Stimulated activated effector memory CD8-positive, alpha-beta T cell treated with anti-CD3 and anti-CD28 coated beads, Interleukin-12 subunit alpha, Interleukin-12 subunit beta, amount 100 ng/mL, for 72 hours (primary cell): ENCODE measurements at regions not wholly inside any gene's neighbourhood (a gene's known extent, or its start where the extent isn't known, plus 50 kb on each side); places are given as distances from the start of the nearest gene placed in this dataset.

ENCODE experiments used
- ATAC-seq: fragments of 150-1000 bp; cut with Tn5 transposase; 2 replicates; pipeline ENCODE4 v1.10.0; 2021
- DNase-seq, 2 donors: peaks; one replicate each; pipeline ENCODE4 v3.0.0; 2021 to 2022; ENCODE audit warnings: low spot score in 2 of 2
- H3K27ac Mint-ChIP-seq: one replicate; pipeline ENCODE4 v1.8.0; 2022; ENCODE audit warnings: mild to moderate bottlenecking, mixed read lengths
- H3K36me3 Mint-ChIP-seq: one replicate; pipeline ENCODE4 v1.8.0; 2022; ENCODE audit warnings: mild to moderate bottlenecking, mixed read lengths
- H3K4me1 Mint-ChIP-seq: one replicate; pipeline ENCODE4 v1.8.0; 2022; ENCODE audit warnings: mixed read lengths
- H3K4me3 Mint-ChIP-seq: one replicate; pipeline ENCODE4 v1.8.0; 2022; ENCODE audit warnings: mild to moderate bottlenecking, mixed read lengths
- H3K9me3 Mint-ChIP-seq: one replicate; pipeline ENCODE4 v1.8.0; 2022; ENCODE audit warnings: mixed read lengths

DNA sequence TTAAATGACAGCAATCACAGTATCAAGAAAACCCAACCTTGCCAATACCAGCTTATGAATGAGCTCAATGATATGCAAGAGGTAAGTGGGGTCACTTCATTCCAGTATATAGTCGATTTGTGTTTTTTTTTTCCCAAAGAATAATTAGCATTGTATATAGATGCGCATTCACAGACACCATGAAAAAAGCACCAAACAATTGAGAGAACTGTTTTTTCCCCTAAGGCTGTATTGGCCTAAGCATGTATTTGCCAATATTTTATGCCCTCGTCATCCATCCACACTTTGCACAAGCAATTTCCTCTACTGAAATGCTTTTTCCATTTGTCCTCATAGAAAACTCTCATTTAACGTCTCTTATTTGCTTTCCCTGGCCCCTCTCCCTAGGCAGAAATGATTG is 213.7 kb downstream of the SAMD5 start:
- no peak for DNase-seq
- H3K9me3 Mint-ChIP-seq, result peaks cover 8% of the 10 kb centered on the region
- H3K27ac Mint-ChIP-seq, result no peak overlapping the region
- no peaks in the 10 kb centered on the region for H3K36me3 Mint-ChIP-seq
- H3K4me3 Mint-ChIP-seq, result no peak overlapping the region
- no peaks in the 10 kb centered on the region for H3K4me1 Mint-ChIP-seq
- ATAC-seq, result no peak

DNA sequence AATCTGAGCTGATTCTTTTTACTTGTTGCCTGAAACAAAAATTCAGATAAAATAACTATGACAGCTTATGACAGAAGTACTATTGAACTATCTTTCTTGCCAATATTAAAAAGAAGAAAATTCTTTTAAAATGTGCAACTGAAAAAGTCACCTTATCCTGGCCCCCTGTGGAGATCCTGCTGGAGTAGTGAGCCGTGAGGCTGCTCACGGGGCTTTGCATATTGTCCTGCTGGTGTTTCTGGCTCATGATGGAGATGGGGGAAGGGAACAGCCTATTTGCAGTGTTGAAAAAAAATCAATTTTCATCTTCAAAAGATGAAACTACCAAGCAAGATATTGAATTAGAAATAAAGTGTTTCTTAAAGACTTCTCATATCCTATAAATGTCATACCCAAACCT is 216.0 kb downstream of the SAMD5 start:
- no peaks in the 10 kb centered on the region for H3K36me3 Mint-ChIP-seq
- H3K9me3 Mint-ChIP-seq, result peaks cover 8% of the 10 kb centered on the region
- no peak for ATAC-seq
- no peak overlapping the region for H3K27ac Mint-ChIP-seq
- DNase-seq, result no peak
- no peak overlapping the region for H3K4me3 Mint-ChIP-seq
- H3K4me1 Mint-ChIP-seq, result no peaks in the 10 kb centered on the region

DNA sequence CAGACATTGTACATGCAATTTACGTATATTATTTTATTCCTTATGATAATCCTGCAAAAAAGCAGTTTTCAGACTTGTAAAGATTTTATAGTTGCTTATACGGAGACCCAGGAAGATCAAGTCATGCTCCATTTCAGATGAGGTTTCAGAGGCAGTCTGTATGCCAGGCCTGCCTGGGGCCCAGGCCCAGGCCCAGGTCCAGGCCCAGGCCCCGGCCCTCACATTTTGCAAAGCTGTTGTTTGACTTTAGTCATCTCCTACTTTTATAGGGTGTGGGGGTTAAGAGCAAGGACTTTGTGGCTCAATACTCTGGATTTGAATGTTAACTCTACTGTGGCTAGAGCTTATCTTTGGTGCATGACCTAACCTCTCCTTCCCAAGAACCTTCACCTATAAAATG is 217.9 kb downstream of the SAMD5 start:
- H3K27ac Mint-ChIP-seq, result no peak overlapping the region
- peaks cover 8% of the 10 kb centered on the region for H3K9me3 Mint-ChIP-seq
- no peaks in the 10 kb centered on the region for H3K36me3 Mint-ChIP-seq
- no peak for ATAC-seq
- no peak overlapping the region for H3K4me3 Mint-ChIP-seq
- DNase-seq, result no peak
- H3K4me1 Mint-ChIP-seq, result no peaks in the 10 kb centered on the region

DNA sequence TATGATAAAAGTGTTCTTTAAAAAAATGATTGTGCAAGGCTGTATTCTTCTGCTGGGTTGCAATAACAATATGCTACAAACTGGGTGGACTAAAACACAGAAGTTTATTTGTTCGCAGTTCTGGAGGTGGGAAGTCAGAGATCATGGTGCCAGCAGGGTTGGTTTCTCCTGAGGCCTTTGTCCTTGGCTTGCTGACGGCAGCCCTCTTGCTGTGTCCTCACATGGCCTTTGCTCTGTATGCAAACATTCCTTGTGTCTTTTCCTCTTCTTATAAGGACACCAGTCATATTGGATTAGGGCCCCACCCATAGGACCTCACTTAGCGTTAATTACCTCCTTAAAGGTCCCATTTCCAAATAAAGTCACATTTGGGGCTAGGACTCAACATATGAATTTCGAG is 220.4 kb downstream of the SAMD5 start:
- no peak overlapping the region for H3K27ac Mint-ChIP-seq
- ATAC-seq, result no peak
- H3K9me3 Mint-ChIP-seq, result peaks cover 3% of the 10 kb centered on the region
- H3K36me3 Mint-ChIP-seq, result no peaks in the 10 kb centered on the region
- no peak for DNase-seq
- H3K4me3 Mint-ChIP-seq, result no peak overlapping the region
- no peaks in the 10 kb centered on the region for H3K4me1 Mint-ChIP-seq

DNA sequence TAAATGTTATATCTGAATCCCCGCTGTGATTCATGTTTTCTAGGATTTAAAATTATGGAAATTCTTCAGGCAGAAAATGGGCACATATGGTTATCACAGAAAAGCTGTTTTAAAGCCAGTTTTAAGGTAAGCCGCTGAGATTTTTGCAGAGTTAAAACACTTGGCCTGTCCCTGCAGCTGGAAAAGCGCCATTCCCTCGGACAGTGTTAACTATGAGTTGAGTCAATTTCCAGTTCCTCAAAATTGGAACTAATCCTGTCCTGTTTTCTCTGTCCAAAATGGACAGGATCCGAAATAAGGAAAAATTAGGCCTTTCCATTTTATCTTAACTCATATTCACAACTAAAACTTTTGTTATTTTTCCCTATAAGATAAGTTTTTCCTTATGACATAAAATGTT is 225.2 kb downstream of the SAMD5 start:
- ATAC-seq, result no peak
- no peak overlapping the region for H3K27ac Mint-ChIP-seq
- no peak for DNase-seq
- H3K36me3 Mint-ChIP-seq, result no peaks in the 10 kb centered on the region
- no peaks in the 10 kb centered on the region for H3K9me3 Mint-ChIP-seq
- no peaks in the 10 kb centered on the region for H3K4me1 Mint-ChIP-seq
- no peak overlapping the region for H3K4me3 Mint-ChIP-seq

DNA sequence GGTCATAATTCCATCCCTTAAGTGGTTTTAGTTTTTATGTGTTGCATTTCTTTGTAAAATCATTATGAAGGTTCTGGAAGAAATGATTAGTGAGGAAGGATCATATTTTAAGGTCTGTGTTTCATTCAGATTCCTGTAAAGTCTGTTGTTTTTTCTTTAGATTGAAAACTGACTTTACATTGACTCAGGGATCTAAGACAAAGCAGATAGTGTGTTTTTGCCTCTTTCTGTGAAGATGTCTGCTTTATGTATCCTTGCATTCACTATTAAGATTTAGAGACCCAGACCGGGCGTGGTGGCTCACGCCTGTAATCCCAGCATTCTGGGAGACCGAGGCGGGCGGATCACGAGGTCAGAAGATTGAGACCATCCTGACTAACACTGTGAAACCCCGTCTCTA is 225.7 kb downstream of the SAMD5 start:
- Mint-ChIP-seq H3K36me3 (no peaks in the 10 kb centered on the region), H3K9me3 (no peaks in the 10 kb centered on the region)
- no peak for DNase-seq

DNA sequence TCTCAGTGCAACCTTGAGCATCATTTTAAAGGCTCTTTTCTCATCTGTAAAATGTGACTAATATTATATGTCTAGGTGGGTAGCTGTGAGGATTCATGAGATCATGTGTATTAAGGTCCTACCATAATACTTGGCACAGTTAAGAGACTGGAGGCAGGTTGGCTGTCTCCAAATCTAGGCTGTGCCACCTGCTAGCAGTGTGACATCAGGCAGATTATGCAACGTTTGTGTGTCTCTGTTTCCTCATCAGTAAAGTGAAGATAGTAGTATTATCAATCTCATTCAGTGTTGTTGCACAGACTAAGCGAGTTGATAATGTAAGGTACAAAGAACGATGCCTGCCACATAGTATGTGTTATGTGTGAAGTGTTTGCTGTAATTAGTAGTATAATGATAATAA is 227.4 kb downstream of the SAMD5 start:
- ATAC-seq, result no peak
- Mint-ChIP-seq H3K36me3 (no peaks in the 10 kb centered on the region), H3K9me3 (no peaks in the 10 kb centered on the region), H3K4me3 (no peak overlapping the region), H3K4me1 (no peaks in the 10 kb centered on the region), H3K27ac (no peak overlapping the region)
- no peak for DNase-seq

More for the DNA sequence above, 225.7 kb downstream of the SAMD5 start:
- no peaks in the 10 kb centered on the region for H3K4me1 Mint-ChIP-seq
- ATAC-seq, result no peak
- H3K27ac Mint-ChIP-seq, result no peak overlapping the region
- H3K4me3 Mint-ChIP-seq, result no peak overlapping the region

DNA sequence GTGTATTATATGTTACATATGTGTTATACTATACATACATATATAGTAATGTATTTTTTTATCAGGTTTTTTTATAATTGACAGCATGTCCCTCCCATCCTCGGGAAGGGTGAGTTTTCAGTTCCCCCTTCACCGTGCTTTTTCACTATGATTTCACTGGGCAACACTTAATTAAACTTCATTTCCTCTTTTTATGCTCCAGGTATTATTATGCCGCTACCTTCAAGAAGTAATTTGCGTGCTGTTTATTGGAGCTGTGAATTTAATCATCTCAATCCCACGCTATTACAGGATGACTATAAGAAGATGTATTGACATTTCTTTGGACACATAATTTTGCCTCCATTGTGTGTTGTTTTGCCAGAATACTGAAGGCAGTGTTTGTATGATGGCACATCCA is 228.6 kb downstream of the SAMD5 start:
- Mint-ChIP-seq H3K4me1 (no peaks in the 10 kb centered on the region), H3K4me3 (no peak overlapping the region), H3K9me3 (no peaks in the 10 kb centered on the region), H3K27ac (no peak overlapping the region), H3K36me3 (no peaks in the 10 kb centered on the region)
- no peak for DNase-seq
- no peak for ATAC-seq

DNA sequence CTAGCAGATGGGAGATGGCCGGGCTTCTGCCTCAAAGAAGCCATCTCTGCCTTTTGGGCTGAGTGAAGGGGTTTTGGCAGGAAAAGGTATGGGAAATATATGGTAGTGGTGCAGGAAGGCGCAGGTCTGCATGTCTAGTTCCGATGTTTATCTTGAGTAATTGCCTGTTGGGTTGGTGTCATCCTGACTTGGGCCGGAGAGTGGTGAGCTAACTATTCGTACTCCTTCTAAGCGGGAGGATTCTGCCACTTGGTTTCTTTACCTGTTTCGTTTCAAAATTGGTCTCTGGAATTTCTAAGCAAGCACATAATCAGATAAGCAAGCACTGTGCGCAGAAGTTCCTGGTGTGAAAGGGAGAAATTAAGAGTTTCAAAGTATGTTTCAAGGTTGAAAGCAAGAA is 229.6 kb downstream of the SAMD5 start:
- Mint-ChIP-seq H3K27ac (no peak overlapping the region), H3K36me3 (no peaks in the 10 kb centered on the region), H3K9me3 (no peaks in the 10 kb centered on the region), H3K4me3 (no peak overlapping the region), H3K4me1 (no peaks in the 10 kb centered on the region)
- DNase-seq (no peak), ATAC-seq (no peak)

DNA sequence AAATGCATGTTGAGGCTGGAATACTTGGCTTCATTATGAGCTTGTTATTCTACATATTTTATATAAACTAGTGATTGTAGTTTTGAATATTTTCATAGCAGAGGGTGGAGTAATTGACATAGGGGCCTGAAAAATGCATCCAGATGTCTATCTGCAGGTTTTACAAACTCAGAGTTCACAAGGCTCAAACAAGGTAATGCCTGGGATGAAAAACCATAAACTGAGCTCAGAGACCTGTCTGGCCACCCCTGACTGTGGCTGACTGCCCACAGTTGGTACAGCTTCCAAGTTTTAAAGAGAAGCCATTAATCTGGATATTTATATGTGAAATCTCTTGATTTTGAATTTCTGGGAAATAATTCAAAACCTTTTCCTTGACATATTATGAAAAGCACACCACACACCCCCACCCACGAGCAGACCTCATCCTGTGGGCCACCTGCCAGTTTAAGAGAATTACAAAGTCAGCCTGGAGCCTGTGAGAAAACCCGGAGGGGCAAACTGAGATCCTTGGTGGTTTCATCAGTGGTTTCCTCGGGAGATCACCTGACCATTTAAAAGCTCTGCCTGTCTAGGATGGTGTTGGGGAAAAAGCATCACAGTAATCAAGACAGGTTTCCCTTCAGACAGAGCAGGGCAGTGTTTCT is 230.1 kb downstream of the SAMD5 start:
- no peaks in the 10 kb centered on the region for H3K9me3 Mint-ChIP-seq
- no peak for DNase-seq
- no peak overlapping the region for H3K27ac Mint-ChIP-seq
- no peak overlapping the region for H3K4me3 Mint-ChIP-seq
- H3K36me3 Mint-ChIP-seq, result no peaks in the 10 kb centered on the region
- H3K4me1 Mint-ChIP-seq, result no peaks in the 10 kb centered on the region
- no peak for ATAC-seq

DNA sequence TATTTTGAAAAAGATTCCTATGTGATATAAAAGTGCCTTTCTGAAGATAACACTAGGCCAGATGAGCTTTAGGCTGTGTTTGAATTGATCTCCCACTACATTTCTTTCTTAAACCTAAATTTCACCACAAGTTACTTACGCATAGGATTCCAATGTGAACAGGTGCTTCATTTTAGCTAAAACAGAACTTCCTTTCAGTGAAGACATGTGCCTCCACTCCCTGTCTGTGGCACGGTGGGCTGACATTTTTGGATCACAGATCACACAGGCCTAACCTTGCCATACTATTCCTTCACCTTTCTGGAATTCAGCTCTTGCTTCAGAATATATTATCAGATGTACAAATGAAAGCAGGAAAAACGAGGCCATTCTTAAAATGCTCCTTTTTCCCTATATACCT is 231.8 kb downstream of the SAMD5 start:
- H3K9me3 Mint-ChIP-seq, result no peaks in the 10 kb centered on the region
- H3K27ac Mint-ChIP-seq, result no peak overlapping the region
- H3K36me3 Mint-ChIP-seq, result no peaks in the 10 kb centered on the region
- DNase-seq (no peak), ATAC-seq (no peak)
- H3K4me1 Mint-ChIP-seq, result no peaks in the 10 kb centered on the region
- H3K4me3 Mint-ChIP-seq, result no peak overlapping the region

DNA sequence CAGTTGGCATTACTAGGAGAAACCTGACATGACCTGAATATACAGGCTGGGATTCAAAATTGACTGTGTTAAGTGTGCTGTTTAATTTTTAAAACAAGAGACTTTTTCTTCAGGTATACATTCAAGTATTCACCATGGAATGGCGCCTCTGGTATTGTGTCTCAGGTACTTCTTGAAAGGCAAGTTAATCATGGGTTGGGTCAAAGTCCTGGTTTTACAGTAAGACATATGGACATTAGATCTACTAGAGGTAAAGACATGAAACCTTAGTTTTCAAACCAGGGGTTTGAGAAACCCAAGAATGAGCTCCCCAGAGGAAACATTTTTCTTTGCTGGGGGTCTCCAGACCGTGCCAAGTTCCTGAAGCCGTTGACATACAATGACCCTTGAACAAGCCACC is 232.4 kb downstream of the SAMD5 start:
- no peak overlapping the region for H3K4me3 Mint-ChIP-seq
- H3K27ac Mint-ChIP-seq, result no peak overlapping the region
- no peaks in the 10 kb centered on the region for H3K9me3 Mint-ChIP-seq
- DNase-seq (no peak), ATAC-seq (no peak)
- no peaks in the 10 kb centered on the region for H3K36me3 Mint-ChIP-seq
- no peaks in the 10 kb centered on the region for H3K4me1 Mint-ChIP-seq

DNA sequence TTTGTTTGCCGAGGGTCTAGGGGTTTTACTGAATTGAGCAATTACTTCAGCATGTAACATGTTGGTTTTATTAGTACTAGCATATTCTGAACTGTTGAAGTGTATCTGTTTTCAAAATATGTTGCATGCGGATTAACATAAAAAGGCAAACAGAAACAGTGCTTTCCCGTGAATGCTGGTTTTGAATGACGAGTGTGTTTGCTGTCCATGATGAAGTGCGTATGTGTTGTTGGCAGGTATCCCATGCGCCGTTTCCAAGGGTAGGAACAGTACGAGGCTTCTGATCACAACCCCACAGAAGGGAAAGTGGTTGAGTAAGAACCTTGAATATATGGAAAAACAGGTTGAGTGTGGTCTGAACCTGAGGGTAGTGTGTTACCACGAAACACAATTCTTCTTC is 232.9 kb downstream of the SAMD5 start:
- Mint-ChIP-seq H3K4me1 (no peaks in the 10 kb centered on the region), H3K36me3 (no peaks in the 10 kb centered on the region), H3K9me3 (no peaks in the 10 kb centered on the region), H3K4me3 (no peak overlapping the region), H3K27ac (no peak overlapping the region)
- DNase-seq, result no peak
- ATAC-seq, result no peak

DNA sequence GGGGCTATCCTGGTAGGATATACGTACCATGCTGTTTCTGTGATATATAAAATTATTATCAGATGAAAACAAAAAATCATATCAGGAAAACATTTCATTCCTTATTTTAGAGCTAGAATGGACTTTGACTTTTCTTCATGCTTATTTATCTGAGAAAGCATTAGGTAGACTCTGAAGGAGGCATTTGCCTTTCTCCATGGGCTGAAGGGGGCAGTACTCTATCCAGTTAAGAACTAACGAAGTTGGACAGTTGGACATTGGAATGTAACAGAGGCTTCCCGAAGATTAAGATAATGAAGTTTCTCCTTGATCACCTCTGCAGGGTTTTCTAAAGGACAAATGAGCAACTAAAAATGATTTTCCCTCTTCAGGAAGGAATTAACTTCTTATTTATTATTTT is 233.9 kb downstream of the SAMD5 start:
- no peak for ATAC-seq
- no peak overlapping the region for H3K4me3 Mint-ChIP-seq
- no peaks in the 10 kb centered on the region for H3K36me3 Mint-ChIP-seq

DNA sequence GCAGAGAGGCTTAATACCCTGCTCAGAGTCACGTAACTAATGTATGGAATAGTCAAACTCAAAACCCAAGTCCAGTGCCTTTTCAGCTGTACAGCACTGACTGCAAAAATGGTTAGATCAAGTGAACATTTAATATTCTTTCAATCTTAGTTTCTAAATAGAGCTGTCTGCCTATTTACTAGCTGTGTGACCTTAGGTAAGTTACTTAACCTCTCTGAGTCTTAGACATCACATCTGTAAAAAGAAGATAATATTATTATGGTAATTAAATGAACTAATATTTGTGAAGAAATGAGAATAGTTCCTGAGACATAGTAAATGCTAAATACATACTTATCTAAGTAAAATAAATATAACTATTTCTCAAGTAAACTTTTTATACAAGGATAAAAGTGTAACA is 235.5 kb downstream of the SAMD5 start:
- H3K4me3 Mint-ChIP-seq, result no peak overlapping the region
- DNase-seq (no peak), ATAC-seq (no peak)
- peaks cover 3% of the 10 kb centered on the region for H3K9me3 Mint-ChIP-seq
- no peaks in the 10 kb centered on the region for H3K36me3 Mint-ChIP-seq
- no peak overlapping the region for H3K27ac Mint-ChIP-seq
- no peaks in the 10 kb centered on the region for H3K4me1 Mint-ChIP-seq

More for the DNA sequence above, 233.9 kb downstream of the SAMD5 start:
- H3K9me3 Mint-ChIP-seq, result no peaks in the 10 kb centered on the region
- no peak overlapping the region for H3K27ac Mint-ChIP-seq
- H3K4me1 Mint-ChIP-seq, result no peaks in the 10 kb centered on the region
- DNase-seq, result no peak

DNA sequence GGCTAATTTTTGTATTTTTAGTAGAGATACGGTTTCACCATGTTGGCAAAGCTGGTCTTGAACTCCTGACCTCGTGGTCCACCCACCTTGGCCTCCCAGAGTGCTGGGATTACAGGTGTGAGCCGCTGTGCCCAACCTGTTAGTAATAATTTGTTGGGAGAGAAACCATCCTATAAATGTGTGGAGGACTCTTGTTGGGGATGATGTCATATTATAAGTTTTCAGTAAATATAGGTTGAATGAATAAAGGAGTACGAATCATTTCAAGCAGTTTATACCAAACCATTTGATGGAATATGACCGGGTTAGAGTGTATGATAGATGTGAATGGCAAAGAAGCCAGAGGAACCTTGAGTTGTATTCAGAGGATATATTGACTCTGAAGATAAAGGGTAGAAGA is 240.8 kb downstream of the SAMD5 start:
- no peak overlapping the region for H3K4me3 Mint-ChIP-seq
- H3K27ac Mint-ChIP-seq, result no peak overlapping the region
- H3K36me3 Mint-ChIP-seq, result no peaks in the 10 kb centered on the region
- no peak for DNase-seq
- no peaks in the 10 kb centered on the region for H3K4me1 Mint-ChIP-seq
- ATAC-seq, result no peak
- H3K9me3 Mint-ChIP-seq, result peaks cover 11% of the 10 kb centered on the region

DNA sequence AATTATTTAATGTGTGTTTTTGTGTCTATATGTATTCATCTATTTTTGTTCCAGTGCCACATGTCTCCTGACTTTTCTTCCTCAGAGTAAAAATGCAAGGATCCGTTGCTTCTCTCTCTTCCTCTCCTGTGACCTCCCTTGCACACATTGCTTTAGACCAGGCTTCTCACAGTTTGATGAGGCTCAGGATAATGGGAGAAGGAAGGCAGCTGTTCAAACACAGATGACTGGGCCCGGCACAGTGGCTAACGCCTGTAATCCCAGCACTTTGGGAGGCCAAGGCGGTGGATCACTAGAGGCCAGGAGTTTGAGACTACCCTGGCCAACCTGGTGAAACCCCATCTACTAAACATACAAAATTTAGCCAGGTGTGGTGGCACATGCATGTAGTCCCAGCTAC is 241.9 kb downstream of the SAMD5 start:
- Mint-ChIP-seq H3K4me1 (no peaks in the 10 kb centered on the region), H3K9me3 (peaks cover 11% of the 10 kb centered on the region), H3K36me3 (no peaks in the 10 kb centered on the region), H3K27ac (no peak overlapping the region), H3K4me3 (no peak overlapping the region)
- ATAC-seq (no peak), DNase-seq (no peak)
